ENCODE measurements at regions not wholly inside any gene's neighbourhood (a gene's known extent, or its start where the extent isn't known, plus 50 kb on each side); places are given as distances from the start of the nearest gene placed in this dataset.

DNA sequence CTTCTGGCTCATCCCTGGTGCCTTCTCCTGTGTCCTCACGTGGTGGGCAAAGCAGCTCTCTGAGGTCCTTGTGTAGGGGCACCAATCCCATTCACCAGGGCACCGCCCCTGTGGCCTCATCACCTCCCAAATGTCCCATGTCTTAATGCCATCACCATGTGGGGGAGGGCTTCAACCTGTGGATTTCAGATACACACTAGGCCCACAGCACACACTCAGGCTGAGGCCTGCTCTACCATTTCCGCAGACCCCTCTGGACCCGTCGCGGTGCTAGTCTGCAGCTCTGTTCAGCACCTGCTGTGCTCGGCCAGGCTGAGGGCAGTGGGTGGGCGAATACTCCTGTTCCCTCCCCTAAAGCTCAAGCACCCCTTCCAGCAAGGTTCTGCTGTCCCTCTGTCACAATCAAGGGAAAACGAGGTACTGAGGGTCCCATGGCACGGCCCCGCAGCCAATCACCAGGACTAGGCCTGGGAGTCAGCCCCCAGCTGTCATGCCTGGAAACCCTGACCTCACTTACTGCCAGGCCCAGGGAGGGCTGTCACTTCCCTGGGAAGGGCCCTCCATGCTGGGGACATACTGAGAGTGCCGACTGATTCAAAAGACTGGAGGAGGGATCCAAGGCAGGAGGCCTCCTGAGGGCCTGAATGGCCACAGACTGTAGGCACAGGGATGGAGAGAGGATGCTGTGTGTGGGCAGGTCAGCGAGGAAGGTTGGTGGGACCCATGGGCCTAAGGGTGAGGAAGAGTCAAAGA, 123.8 kb upstream of the RET start:
- DNase-seq, result no peak

DNA sequence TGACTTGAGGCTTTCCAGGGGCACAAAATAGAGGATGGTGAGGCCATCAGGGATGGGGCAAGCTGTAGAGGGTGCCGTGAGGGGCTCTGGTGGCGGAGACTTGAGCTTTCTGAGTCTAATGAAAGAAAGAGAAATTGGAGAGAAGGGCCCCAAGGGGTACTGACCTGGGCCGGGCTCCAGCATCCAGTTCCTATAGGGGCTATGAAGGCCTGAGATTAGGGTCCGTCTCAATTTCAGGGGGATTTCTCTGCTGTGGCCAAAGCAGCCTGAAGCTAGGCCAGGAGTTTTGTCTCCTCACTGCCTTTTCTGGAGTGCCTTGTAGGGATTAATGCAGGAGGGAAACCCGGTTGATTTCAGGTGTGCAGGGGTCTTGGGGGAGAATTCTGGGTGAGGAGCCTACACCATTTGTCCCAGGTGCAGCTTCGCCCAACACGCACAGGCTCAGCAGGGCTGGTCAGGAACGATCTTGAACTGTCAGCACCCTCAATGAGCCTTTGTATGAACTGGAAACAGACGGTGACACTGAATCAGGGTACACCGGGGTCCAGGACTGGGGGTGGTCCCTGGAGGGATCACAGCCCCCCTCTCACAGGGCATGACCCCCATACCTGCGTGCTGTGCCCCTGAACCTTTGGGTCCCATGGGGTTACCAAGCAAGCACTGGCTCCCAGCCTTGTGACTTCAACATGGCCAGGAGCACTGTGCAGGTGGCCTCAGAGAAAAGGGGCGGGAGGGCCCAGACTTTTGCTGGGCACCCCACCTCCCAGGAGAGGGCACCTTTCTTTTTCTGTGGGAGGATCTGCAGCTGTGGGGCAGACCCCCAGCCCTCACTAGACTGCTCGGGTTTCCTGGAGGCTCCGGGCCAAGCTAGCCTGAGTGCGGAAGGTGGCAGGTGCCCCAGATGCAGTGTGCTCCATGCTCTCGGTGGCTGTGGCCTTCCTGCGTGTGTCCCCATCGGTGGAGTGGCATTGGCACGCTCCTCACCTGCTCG, 122.9 kb upstream of the RET start:
- no peak for DNase-seq

DNA sequence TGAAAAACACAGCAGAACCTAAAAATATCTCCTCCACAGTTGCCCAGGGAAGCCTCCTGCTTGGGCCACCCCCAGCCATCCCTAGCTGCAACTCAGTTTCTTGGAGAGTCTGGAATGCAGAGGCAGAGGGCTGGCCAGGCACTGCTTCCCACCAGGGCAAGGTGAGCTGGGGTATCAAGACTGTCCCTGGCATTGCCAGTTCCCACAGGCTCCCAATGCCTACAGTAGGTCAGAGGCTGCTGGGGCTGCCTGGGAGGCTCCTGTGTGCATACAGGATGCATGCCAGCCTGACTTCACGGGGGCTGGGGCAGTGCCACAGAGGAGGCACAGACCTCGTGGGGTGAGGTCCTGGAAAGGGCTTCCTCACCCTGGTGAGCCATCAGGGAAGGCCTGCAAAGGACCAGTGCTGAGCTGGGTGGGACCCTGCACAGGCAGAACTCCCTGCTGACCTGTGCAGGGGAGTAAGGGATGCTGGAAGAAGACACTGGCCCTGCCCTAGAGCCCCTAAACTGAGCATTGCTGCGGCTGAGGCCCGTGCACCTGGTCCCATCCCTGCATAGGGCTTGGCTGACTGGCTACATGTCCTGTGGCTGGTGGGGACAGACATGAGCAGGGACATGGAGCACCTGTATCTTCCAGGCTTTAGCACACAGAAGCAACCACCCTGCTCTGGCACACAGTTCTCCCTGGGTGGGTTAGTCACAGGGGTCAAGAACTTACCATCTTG, 121.9 kb upstream of the RET start:
- DNase-seq, result no peak

DNA sequence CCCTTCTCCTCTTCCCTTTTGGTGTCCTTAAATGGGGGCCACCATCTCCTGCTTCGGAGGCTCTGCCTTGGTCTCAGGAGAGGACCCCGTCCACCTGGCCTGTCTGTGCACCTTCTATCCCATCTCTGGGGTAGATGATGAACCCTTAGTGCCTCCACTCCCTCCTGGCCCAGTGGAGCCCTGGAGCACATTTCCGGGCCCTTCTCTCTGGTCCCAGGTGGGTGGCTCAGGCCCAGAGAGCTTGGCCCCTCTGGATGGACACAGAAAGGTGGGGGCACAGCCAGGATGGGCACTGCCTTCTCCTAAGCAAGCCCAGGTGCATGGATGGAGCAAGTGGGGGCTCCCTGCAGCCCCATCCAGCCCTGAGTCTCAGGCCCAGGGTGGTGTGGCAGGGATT, 121.4 kb upstream of the RET start:
- no peak for DNase-seq

DNA sequence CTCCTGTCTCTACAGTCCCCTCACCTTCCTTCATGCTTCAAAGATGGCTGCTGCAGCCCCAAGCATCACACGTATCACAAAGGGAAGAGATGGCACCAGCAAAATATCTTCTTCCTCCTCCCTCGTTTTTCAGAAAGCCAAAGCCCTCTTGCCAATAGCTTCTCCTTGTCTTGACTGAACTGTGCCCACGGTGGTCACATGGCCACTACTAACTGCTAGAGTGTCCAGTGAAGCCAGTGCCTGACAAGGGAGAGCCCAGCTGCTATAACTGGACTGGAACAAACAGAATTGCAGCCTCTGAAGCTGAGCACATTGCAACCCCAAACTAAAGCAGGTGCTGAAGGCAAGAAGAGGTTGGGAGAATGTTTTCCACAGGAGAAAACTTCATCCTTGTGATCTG, 120.8 kb upstream of the RET start:
- no peak for DNase-seq

DNA sequence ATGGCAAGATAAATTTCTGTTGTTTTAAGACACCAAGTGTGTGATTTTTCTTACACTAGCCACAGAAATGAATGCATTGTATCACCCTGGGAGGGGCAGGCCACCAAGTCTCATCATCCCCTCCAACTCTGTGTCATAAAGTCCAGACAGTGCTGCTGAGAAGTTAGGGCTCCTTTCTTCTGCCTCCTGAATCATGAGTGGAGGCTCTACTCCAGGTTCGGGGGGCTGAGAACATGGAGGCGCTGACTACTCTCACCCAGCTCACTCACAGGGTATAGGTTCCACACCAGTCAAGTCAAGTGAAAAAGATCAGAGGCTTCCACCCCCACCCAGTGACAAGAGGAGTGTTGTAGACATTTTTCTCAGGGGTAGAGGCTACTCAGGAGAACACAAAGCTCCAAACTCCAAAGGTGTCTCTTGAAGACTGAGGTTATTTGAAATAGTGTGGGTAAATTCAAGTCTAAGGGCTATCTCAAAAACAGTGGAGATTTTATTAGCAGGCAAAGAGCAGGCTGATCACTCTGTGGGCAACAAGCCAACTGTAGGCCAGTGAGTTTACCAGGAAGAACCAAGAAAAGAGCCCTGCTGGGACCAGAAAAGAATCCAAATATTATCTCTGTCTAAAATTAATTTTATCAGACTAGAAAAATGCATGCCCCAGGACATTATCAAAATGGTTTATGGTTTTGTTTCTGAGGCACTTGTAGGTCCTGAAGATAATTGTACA, 118.6 kb upstream of the RET start:
- DNase-seq, result no peak

DNA sequence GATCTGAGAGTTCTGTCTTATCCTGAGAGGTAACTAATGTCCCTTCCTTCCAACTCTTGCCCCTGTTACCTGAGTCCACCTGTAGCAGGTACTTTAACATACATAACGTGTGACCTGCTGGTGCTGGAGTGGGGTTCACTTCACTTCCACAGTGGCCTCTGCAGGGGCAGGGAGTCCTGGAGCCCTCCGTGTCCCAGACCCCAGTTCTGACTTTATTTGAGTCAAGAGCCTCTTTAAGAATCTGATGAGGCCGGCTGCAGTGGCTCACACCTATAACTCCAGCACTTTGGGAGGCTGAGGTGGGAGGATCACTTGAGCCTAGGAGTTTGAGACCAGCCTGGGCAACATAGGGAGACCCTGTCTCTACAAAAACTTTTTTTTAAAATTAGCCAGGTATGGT, 117.0 kb upstream of the RET start:
- DNase-seq, result no peak

DNA sequence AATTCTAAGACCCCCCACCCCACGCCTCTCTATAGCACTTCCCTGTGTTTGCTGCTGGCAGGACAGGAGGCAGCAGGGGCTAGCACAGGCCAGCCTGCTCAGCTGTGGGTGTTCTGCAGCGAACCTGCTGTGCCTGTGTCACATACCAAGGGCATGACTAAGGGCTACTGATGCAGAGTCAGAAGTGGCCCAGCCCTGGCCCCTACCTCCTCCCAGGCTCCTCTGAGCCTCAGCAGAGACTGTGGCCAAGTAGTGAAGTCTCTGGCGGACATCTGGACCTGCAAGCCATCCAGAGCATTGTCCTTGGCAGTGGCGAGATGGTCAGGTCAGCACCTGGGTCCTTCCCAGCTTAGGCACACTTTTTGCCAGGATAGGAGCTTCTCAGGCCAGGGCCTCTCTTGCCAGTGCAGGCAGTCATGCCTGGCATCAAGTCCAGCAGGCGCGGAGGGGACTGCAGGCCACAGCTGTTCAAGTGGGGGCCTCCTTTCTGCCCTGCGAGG, 116.3 kb upstream of the RET start:
- DNase-seq, result no peak

DNA sequence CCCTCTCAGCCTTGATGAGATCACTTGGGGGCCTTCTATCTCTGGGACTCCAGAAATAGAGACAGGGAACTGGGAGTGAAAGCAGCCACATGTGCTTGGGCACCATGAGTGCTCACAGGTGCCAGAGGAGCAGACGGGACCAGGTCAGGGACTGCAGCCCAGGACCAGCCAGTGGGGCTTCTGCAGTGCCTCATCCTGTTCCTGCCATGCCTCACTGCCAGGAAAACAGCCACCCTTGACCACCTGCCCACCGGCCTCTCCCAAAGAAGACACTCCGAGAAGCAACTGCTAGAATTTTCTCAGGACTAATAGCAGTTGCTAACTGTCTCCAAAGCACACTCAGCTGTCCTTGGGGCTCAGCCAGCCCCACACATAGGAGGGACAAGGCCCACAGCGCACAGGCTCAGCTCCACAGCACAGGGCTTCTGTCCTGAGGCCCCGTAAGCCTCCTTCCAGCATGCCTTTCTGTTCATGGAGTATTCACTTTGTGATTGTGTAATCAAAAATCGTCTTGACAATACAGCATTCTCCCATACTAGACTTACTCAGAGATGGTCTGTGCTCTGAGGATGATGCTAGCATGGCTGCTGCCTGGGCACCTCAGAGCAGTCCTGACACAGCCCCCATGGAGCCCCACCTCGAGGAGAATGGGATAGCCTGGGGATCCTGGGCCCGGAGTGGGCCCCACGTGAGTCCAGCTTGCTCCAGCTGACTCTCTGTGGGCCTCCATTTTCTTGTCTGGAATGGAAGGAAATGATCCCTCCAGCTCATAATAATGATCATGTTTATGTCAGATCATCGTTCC, 115.7 kb upstream of the RET start:
- no peak for DNase-seq

DNA sequence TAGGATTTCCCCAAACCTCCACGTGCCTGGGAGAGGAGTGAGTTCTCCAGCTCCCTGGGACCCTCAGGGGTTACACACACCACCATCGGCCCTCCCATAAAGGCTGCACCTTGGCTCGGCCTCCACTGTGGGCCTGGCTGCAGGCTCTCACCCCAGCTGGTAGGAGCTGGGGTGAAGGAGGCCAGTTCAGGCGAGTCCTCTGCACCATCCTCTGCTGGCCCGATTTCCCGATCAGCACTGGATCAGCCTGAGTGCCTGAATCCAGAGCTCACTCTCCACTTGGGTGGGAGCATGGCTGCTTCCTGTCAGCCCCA, 115.1 kb upstream of the RET start:
- DNase-seq, result no peak

DNA sequence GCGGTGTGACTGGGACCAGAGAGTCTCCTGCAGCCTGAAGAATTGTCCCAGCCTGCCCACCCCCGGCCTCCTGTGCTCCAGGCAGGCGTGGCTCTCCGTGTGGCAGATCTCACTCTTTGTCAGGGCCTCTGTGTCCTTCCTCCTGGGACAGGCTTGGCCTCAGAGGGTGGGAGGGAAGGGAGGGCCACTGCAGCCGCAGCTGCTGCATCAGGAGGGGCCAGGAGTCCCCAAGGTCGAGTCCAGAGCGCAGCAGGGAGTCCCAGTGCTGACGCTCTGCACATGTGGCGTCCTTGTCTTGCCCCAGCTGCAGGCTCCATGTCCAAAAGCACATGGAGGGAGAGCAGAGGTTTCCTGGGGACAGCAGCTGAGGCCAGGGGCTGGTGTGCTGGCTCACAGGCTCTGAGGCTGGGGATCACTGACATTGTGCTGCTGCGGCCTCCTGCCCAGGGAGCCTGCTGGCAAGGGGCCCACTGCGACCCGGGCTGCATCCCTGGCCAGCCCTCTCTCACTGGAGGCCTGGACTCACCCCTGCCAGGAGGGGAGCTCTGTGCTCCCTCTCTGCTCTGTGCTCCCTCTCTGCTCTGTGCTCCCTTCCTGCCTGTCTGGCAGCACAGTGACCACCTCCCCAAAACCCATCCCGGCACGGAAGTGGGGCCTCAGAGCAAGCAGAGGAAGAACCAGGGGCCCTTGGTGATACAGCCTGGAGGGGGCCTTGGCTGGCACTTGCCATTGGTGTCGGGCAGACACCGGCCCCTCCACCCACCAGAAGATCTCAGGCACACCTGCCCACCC, 114.6 kb upstream of the RET start:
- DNase-seq, result no peak

DNA sequence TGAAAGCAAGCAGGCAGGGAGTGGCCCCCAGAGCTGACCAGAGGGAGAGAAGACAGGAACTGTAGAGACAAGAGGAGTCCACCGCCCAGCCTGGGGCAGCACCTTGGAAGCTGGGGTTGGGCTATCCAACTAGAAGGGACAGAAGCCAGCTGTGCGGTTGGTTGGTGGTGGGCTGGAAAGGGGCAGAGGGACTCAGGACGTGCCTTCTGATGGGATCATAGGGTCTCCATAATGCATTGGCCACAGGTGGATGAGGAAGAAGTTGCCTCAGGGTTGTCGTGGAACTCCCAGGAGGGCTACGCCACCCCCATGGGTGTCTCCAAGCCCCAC, 114.0 kb upstream of the RET start:
- no peak for DNase-seq

DNA sequence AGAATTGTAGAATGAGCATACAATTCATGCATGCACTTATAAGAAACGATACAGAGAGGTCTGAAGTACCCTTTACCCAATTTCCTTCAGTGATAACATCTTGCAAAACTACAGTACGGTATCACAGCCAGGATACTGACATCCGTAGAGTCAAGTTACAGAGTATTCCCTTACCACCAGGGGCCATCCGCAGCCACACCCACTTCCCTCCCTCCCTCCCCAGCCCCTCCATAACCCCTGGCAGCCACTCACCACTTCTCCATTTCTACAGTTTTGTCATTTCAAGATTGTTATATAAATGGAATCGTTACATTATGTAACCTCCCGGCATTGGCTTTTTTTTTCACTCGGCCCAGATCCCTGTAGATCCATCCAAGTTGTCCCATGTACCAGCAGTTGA, 113.6 kb upstream of the RET start:
- DNase-seq, result peak; percentile 67

DNA sequence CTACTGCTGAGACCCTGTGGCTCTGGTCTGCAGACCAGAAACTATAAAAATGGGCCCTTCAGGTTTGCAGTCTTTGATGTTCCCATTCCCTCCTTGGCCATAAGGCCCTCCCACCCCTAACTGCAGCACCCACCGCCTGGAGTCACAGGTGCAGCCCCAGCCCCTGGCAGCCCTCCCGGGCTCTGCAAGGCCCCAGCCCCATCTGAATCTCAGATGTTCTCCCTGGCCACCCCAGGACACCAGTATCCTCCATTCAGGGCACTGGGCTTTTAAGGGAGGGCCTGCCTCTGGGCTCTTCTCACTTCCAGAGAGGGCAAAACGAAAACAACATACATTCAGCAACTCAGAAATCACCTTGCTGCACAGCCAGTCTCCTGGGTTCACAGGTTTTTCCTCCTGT, 107.7 kb upstream of the RET start:
- DNase-seq, result no peak

DNA sequence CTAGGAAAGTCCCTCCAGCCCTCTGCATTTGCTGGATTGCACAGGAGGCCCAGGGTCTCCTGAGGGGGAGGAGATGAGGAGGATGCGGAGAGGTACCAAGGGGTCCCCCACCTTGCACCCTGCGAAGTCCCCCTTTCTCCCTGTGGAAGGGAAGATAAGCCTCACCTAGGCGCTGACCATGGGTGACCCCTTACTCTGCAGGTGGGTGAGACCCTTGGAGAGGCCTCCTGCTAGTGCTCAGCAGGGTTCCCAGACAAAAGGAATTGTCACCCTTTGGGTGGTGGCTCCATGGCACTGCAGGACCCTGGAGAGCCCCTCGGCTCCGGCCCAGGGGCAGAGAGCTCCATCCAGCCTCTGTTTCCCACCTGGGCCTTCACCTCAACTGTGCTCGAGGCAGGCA, 107.0 kb upstream of the RET start:
- no peak for DNase-seq

DNA sequence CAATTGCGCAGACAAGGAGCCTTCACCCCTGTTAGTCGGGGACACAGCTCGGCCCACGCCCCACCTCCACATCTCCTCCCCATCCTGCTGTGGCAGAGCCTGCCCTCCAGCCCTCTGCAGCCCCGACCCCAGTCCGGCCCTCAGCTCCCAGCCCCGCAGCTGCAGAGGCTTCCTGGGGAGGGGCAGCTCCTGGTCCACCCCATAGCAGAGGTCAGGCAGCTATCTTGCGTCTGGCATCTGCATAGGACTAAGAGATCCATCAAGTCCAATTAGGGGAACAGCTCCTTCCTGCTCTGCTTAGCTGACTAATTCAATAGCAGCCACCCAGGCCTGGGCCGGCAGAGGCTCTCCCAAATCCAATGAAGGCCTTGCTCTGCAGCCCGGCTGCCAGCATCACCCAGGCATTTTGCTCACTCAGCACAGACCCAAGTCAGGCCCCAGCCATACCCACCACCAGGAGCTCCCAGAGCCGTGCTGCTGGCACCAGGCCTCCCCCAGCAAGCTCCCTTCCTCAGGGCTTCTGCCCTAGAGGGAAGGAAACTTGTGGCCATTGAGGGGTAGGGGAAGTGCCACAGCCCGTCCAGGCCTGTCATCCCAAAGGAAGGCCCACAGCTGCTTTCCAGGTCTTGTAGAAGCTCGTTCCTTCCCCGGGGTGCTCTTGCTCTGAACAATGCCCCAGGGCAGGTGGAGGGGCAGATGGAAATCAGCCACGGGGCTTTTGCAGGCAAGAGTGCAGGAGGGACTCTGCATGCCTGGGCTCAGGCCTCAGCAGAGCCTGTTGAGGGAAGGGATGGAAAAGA, 106.2 kb upstream of the RET start:
- no peak for DNase-seq

DNA sequence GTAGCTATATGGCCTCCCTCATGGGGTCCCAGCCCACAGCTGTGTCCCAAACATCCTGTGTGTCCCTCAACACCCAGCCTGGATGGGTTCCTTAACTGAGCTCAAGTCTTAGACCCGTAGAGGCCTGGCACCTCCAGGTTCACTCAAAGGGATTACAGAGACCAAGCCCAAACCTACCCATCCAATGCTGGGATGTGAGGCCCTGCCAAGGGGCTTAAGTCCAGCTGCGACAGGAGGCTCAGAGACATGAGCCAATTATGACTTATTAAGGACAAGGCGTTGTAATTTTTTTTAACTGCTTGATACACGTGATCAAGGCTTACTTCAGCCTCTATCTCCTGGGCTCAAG, 105.6 kb upstream of the RET start:
- no peak for DNase-seq

DNA sequence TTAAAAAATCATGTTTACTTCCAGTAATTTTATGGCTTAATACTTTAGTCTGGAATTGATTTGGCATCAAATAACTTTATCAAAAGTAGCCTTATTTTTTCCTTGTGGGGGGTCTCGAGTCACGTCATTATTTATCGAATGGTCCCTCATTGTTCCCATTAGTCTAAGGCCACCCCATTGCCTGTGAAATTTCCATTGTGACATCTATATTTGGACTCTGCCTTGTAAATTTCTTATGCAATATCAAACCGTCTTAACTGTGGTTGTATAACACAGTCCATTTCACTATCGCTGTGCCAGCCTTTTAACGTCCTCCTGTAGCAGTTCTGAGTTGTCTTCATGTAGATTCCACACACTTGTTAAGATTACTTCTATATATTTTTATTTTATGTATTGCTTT, 103.9 kb upstream of the RET start:
- peak; percentile 52 for DNase-seq

DNA sequence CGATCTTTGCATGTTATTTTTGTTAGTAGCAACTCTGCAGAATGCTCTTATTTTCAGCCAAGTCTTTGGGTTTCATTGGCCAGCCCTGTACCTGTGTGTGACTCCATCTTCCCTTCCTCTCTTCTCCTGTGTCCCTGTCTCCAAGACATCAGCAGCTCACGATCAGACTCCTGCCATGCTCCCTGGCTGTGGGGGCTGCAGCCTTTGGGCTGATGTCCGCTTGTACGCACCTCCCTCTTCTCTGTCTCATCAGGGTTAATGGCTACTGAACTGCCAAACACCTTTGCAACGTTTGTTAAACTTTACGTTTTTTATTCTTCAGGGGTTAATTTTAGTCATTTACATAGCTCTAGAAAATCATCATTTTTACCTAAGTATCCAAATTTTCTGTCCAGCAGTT, 103.5 kb upstream of the RET start:
- no peak for DNase-seq

DNA sequence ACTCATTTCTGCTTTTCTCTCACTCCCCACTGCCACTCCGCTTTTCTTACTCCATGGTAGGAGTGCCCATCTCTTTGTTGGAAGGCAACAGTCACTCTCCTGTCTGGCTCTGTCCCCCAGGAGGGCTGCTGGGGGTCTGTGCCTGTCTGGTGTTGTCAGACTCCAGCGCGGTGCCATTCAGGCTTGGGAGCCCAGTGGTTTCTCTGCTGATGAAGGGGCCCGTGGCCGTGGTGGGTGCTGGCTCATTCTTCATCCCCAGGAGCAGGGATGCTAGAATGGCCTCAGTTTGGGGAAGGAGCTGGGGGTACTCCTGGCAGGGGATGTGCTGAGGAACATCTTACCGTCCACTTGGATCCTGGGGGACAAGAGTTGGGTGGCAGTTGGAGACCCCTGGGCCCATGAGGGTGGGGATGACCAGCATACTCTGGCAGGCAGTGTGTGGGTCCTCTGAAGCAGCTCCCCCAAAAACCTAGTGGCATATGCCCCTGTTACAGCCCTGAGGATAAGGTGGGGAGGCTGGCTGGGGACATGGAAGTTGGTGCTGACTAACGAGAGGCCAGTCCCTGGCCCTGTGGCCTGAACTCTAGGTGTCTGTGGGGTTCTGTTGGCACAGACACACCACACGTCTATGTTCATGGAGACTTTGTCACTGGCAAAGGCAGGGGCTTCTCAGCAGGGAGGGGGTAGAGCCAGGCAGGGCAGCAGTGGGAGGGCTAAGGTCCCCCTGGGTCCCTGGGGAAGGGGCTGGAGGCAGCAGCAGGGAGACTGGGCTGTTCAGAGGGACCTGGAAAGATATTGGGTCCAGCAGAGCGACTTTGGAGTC, 102.8 kb upstream of the RET start:
- no peak for DNase-seq

Measured in SIG-M5 (cell line).